ENCODE measurements at regions not wholly inside any gene's neighbourhood (a gene's known extent, or its start where the extent isn't known, plus 50 kb on each side); places are given as distances from the start of the nearest gene placed in this dataset.

DNA sequence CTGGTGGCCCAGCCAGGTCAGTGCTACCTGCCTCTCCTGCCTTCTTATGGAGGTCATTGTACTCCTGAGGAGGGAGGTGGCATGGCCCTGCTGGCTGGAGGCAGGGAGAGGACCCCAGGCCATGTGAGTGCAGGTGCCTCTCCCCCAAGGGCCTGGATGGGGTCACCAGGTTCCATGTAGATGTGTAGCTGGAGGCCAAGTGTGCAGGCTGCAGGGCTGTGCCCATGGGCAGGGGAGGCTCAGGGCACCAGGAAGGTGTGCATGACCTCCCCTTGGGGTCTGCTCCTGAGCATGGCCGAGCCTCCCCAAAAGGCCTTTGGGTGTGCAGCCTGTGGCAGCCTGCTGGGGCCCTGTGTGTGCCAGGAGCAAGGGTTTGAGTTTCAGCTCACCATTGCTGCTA is 128.1 kb upstream of the HDAC4 start:
- no peak overlapping the region for H3K4me3 ChIP-seq
- ATAC-seq: no peak
- TF ChIP-seq, protein P1, sequence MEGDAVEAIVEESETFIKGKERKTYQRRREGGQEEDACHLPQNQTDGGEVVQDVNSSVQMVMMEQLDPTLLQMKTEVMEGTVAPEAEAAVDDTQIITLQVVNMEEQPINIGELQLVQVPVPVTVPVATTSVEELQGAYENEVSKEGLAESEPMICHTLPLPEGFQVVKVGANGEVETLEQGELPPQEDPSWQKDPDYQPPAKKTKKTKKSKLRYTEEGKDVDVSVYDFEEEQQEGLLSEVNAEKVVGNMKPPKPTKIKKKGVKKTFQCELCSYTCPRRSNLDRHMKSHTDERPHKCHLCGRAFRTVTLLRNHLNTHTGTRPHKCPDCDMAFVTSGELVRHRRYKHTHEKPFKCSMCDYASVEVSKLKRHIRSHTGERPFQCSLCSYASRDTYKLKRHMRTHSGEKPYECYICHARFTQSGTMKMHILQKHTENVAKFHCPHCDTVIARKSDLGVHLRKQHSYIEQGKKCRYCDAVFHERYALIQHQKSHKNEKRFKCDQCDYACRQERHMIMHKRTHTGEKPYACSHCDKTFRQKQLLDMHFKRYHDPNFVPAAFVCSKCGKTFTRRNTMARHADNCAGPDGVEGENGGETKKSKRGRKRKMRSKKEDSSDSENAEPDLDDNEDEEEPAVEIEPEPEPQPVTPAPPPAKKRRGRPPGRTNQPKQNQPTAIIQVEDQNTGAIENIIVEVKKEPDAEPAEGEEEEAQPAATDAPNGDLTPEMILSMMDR (IDR thresholded peaks at IDR 0.05): no peak
- DNase-seq: peak in 1 of 6 donors; percentile 63
- H3K9me3 ChIP-seq: no peaks in the 10 kb centered on the region
- intact Hi-C loops (cut with DNase I): no loop called here
- no peak for FAIRE-seq
- no peaks in the 10 kb centered on the region for H3K27me3 ChIP-seq
- H3K27ac ChIP-seq: no peak overlapping the region
- 50 to 73% methylated on average over 1 of the region's 1 CpG for WGBS, 2 donors
- no peaks in the 10 kb centered on the region for H3K4me1 ChIP-seq
- no peaks in the 10 kb centered on the region for H3K36me3 ChIP-seq

DNA sequence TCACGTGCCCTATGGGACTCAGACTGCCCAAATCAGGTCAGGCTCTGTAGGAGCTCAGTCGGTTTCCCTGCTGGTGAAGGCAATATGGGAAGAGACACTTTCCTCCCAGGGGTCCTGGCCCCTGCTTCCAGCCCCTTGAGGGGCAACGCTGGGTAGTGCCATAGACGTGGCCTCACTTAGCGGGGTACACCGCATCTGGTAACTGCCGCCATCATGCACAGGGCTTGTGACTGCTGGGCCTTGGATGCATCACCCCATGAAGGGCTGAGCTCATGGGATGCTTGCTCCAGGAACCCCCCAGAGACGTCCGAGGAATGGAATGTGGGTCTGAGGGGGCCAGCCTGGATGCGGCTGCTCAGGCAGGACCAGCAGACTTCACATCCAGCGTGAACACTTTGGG is 127.3 kb upstream of the HDAC4 start:
- Histone ChIP-seq H3K27ac (no peak overlapping the region), H3K4me1 (no peaks in the 10 kb centered on the region), H3K9me3 (no peaks in the 10 kb centered on the region), H3K4me3 (no peak overlapping the region), H3K27me3 (no peaks in the 10 kb centered on the region), H3K36me3 (no peaks in the 10 kb centered on the region)
- TF ChIP-seq, protein P1 (IDR thresholded peaks at IDR 0.05): no peak
- intact Hi-C loops (cut with DNase I): no loop called here
- FAIRE-seq (no peak), ATAC-seq (no peak), DNase-seq (no peak)
- 78 to 85% methylated on average over 11 of the region's 11 CpGs for WGBS, 2 donors

GRCh38 chr2:239526666-239527415 is 126.0 kb upstream of the HDAC4 start:
- intact Hi-C loops (cut with DNase I): no loop called here
- TF ChIP-seq, protein P1 (IDR thresholded peaks at IDR 0.05): no peak
- 68 to 80% methylated on average over 22 to 25 of the region's 25 CpGs for WGBS, 2 donors
- Histone ChIP-seq H3K9me3 (no peaks in the 10 kb centered on the region), H3K4me3 (no peak overlapping the region), H3K27ac (no peak overlapping the region), H3K36me3 (no peaks in the 10 kb centered on the region), H3K4me1 (no peaks in the 10 kb centered on the region), H3K27me3 (no peaks in the 10 kb centered on the region)
- ATAC-seq (no peak), DNase-seq (no peak), FAIRE-seq (no peak)

DNA sequence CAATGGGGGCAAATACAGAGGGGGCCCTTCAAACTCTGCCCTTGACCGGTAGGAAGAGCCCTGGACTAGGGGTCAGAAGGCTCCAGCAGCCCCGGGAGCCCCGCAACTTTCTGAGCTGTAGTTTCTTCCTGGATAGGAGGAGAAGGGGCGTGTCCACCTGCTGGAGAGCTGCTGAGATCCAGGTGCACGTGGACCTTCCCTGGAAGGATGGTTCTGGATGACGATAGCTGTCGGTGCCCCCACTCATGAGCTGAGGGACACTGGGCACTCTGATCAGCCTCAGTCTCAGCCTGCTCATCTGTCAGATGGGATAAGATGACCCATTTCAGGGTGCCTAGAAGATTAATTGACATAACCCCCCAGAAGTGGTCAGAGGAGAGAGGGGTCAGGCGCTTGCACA is 125.2 kb upstream of the HDAC4 start:
- H3K4me3 ChIP-seq: no peak overlapping the region
- H3K4me1 ChIP-seq: no peaks in the 10 kb centered on the region
- no peak for FAIRE-seq
- no peaks in the 10 kb centered on the region for H3K9me3 ChIP-seq
- WGBS, 2 donors: 49 to 59% methylated on average over 8 of the region's 8 CpGs
- no peak for ATAC-seq
- H3K27ac ChIP-seq: no peak overlapping the region
- no peaks in the 10 kb centered on the region for H3K36me3 ChIP-seq
- intact Hi-C loops (cut with DNase I): no loop called here
- DNase-seq: no peak
- TF ChIP-seq, protein P1 (IDR thresholded peaks at IDR 0.05): no peak
- no peaks in the 10 kb centered on the region for H3K27me3 ChIP-seq

DNA sequence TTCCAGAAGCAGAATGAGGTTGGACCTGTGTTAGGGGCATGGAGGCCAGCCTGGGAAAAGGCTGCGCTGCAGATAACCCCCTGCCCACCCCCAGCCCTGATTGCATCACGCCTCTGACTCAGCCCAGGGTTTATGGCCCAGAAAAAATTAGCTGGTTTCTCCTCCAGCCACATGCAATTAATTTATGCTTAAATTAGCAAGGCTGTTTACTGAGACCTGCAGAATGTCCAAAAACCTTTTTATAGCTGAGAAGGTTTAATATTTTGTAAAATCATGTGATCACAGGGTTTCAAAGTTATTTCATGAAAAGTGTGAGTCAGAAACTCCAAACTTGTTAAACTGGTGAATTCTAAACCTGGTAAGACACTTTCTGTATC is 123.1 kb upstream of the HDAC4 start:
- intact Hi-C loops (cut with DNase I): no loop called here
- H3K27me3 ChIP-seq: no peaks in the 10 kb centered on the region
- ATAC-seq (peak in 2 of 4 donors; percentile 23 to 72), DNase-seq (no peak), FAIRE-seq (no peak)
- H3K9me3 ChIP-seq: no peaks in the 10 kb centered on the region
- no peaks in the 10 kb centered on the region for H3K36me3 ChIP-seq
- no peak overlapping the region for H3K27ac ChIP-seq
- H3K4me1 ChIP-seq: no peaks in the 10 kb centered on the region
- WGBS, 2 donors: 6 to 22% methylated on average over 2 of the region's 2 CpGs
- H3K4me3 ChIP-seq: no peak overlapping the region
- TF ChIP-seq, protein P1 (IDR thresholded peaks at IDR 0.05): no peak

Measured in pancreas (tissue), 10 donors.